OCI-LY1 (cell line): ENCODE measurements at regions not wholly inside any gene's neighbourhood (a gene's known extent, or its start where the extent isn't known, plus 50 kb on each side); places are given as distances from the start of the nearest gene placed in this dataset.

Experiments used
- CTCF ChIP-seq: fragments of 200-600 bp; sonication (generic), shearing (Covaris generic); IDR thresholded peaks from 2 replicates; pipeline ENCODE4 v1.5.1; 2017; ENCODE audit warnings: mild to moderate bottlenecking, antibody characterized with exemption, low read length, moderate library complexity, mixed read lengths
- EZH2 ChIP-seq: fragments of 200-600 bp; sonication (generic), shearing (Covaris generic); IDR thresholded peaks from 2 replicates; pipeline ENCODE4 v1.8.0; 2017; ENCODE audit warnings: borderline replicate concordance, mixed run types, mild to moderate bottlenecking, antibody characterized with exemption, low read length, moderate library complexity, mixed read lengths

GRCh38 chr2:39860538-39860937, 81.5 kb upstream of the THUMPD2 start:
- no peak for TF ChIP-seq CTCF
- TF ChIP-seq EZH2, result no peak
